WTC11 (cell line): ENCODE measurements at regions not wholly inside any gene's neighbourhood (a gene's known extent, or its start where the extent isn't known, plus 50 kb on each side); places are given as distances from the start of the nearest gene placed in this dataset.
"Not testable (repeated sequence)": the region's sequence is repeated elsewhere in the genome, so short reads cannot be mapped to it uniquely, and the experiment has no call there.

Source experiments
- ATAC-seq: fragments of 200-7000 bp; cut with Tn5 transposase; 2 replicates; pipeline ENCODE4 v1.10.0; 2021; ENCODE audit warnings: mild to moderate bottlenecking, moderate library complexity
- CTCF ChIA-PET: fragments of 300-600 bp; sonication (Branson Sonifier 250); formaldehyde crosslinking; loops from one replicate; lab custom pipeline; 2021; ENCODE audit warnings: antibody characterized with exemption; lab: Charles Lee
- POLR2A ChIA-PET: fragments of 350-600 bp; sonication (Branson Sonifier 250); formaldehyde crosslinking; loops from one replicate; lab custom pipeline; 2021; ENCODE audit warnings: antibody characterized with exemption; lab: Charles Lee
- DNase-seq: peaks from one replicate; pipeline ENCODE4 v3.0.0; 2021; ENCODE audit warnings: low spot score
- H3K27ac Mint-ChIP-seq: 2 replicates; pipeline ENCODE4 v1.8.0; 2021; ENCODE audit warnings: mixed read lengths
- H3K27me3 Mint-ChIP-seq: 2 replicates; pipeline ENCODE4 v1.8.0; 2021; ENCODE audit warnings: low read depth, mild to moderate bottlenecking, moderate library complexity, mixed read lengths
- H3K36me3 Mint-ChIP-seq: 2 replicates; pipeline ENCODE4 v1.8.0; 2021; ENCODE audit warnings: mixed read lengths
- H3K4me1 Mint-ChIP-seq: 2 replicates; pipeline ENCODE4 v1.8.0; 2022; ENCODE audit warnings: mixed read lengths
- H3K4me3 Mint-ChIP-seq: 2 replicates; pipeline ENCODE4 v1.8.0; 2021; ENCODE audit warnings: mild to moderate bottlenecking, moderate library complexity, mixed read lengths
- H3K9me3 Mint-ChIP-seq: 2 replicates; pipeline ENCODE4 v1.8.0; 2021; ENCODE audit warnings: mixed read lengths
- AR ChIP-seq: fragments of 250-450 bp; sonication (Bioruptor Pico); IDR thresholded peaks from 2 replicates; pipeline ENCODE4 v1.9.0; 2021; ENCODE audit warnings: mild to moderate bottlenecking
- ATF6 ChIP-seq: sonication (generic); formaldehyde crosslinking; IDR thresholded peaks from 2 replicates; pipeline ENCODE4 v1.8.1; 2023; ENCODE audit warnings: mild to moderate bottlenecking, missing genetic modification reagents
- CREB1 ChIP-seq: sonication (generic); formaldehyde crosslinking; IDR thresholded peaks from 2 replicates; pipeline ENCODE4 v1.8.0; 2023; ENCODE audit warnings: mild to moderate bottlenecking, missing genetic modification reagents
- E2F5 ChIP-seq: sonication (generic); formaldehyde crosslinking; IDR thresholded peaks from 2 replicates; pipeline ENCODE4 v1.8.1; 2022; ENCODE audit warnings: mild to moderate bottlenecking, moderate library complexity, missing genetic modification reagents
- ETV6 ChIP-seq: sonication (generic); formaldehyde crosslinking; IDR thresholded peaks from 2 replicates; pipeline ENCODE4 v1.8.1; 2022; ENCODE audit warnings: mild to moderate bottlenecking, missing genetic modification reagents
- FOXP4 ChIP-seq: sonication (generic); formaldehyde crosslinking; IDR thresholded peaks from 2 replicates; pipeline ENCODE4 v1.8.0; 2022; ENCODE audit warnings: mild to moderate bottlenecking, missing genetic modification reagents
- JAZF1 ChIP-seq: fragments of 250-450 bp; sonication (Bioruptor Pico); IDR thresholded peaks from 2 replicates; pipeline ENCODE4 v1.9.0; 2021; ENCODE audit warnings: moderate library complexity, mild to moderate bottlenecking, inconsistent platforms
- JUN ChIP-seq: sonication (generic); formaldehyde crosslinking; IDR thresholded peaks from 2 replicates; pipeline ENCODE4 v1.8.0; 2023; ENCODE audit warnings: mild to moderate bottlenecking, missing genetic modification reagents
- NFE2L1 ChIP-seq: sonication (generic); formaldehyde crosslinking; IDR thresholded peaks from 2 replicates; pipeline ENCODE4 v1.8.1; 2023; ENCODE audit warnings: missing genetic modification reagents
- PRRX2 ChIP-seq: fragments of 250-450 bp; sonication (Bioruptor Pico); IDR thresholded peaks from 2 replicates; pipeline ENCODE4 v1.8.0; 2021; ENCODE audit warnings: mild to moderate bottlenecking
- SMAD3 ChIP-seq: sonication (generic); formaldehyde crosslinking; IDR thresholded peaks from 2 replicates; pipeline ENCODE4 v1.8.0; 2022; ENCODE audit warnings: missing genetic modification reagents, mild to moderate bottlenecking, borderline replicate concordance
- SMAD4 ChIP-seq: sonication (generic); formaldehyde crosslinking; IDR thresholded peaks from 2 replicates; pipeline ENCODE4 v1.8.0; 2022; ENCODE audit warnings: mild to moderate bottlenecking, missing genetic modification reagents
- TCF7 ChIP-seq: sonication (generic); formaldehyde crosslinking; IDR thresholded peaks from 2 replicates; pipeline ENCODE4 v1.8.0; 2022; ENCODE audit warnings: mild to moderate bottlenecking, low read depth, missing genetic modification reagents, moderate library complexity
- ZBTB21 ChIP-seq: sonication (generic); formaldehyde crosslinking; IDR thresholded peaks from 2 replicates; pipeline ENCODE4 v1.8.1; 2023; ENCODE audit warnings: mild to moderate bottlenecking, missing genetic modification reagents, borderline replicate concordance
- ZNF317 ChIP-seq: sonication (generic); formaldehyde crosslinking; IDR thresholded peaks from 2 replicates; pipeline ENCODE4 v1.8.1; 2023; ENCODE audit warnings: low read depth, mild to moderate bottlenecking, moderate library complexity, missing genetic modification reagents, borderline replicate concordance
- TF ChIP-seq, protein P1 (sequence below): fragments of 250-450 bp; sonication (Bioruptor Pico); IDR thresholded peaks from 2 replicates; pipeline ENCODE4 v1.9.0; 2021; ENCODE audit warnings: mild to moderate bottlenecking

DNA sequence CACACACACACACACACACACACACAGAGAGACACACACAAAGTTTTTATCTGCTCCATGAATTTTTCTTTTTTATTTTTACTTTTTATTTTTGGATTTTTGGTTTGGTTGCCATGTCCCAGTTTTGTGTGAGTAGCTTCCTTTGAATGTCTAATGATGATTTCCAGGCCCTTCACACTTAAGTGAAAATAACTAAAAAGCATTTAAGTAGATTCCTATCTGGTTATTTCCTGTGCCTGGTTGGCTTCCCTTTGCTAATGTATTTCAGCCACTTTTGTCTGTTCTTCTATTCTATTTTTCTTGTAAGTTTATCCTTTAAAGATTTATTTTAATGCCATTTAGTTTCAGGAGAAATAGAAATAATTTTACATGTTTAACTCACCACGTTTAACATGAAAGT, 755.4 kb downstream of the SLC6A15 start:
- TF ChIP-seq CREB1 (no peak), JAZF1 (CRISPR knock-in tag) (no peak), SMAD4 (CRISPR knock-in tag) (no peak), ZBTB21 (no peak), PRRX2 (CRISPR knock-in tag) (no peak), NFE2L1 (CRISPR knock-in tag) (no peak), JUN (no peak), ETV6 (CRISPR knock-in tag) (no peak), ZNF317 (CRISPR knock-in tag) (no peak)
- TF ChIP-seq, protein P1, sequence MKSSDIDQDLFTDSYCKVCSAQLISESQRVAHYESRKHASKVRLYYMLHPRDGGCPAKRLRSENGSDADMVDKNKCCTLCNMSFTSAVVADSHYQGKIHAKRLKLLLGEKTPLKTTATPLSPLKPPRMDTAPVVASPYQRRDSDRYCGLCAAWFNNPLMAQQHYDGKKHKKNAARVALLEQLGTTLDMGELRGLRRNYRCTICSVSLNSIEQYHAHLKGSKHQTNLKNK (CRISPR knock-in tag), result no peak
- TF ChIP-seq, all 79 proteins: peak for 0
- Mint-ChIP-seq H3K9me3 (peaks cover 16% of the 10 kb centered on the region), H3K4me1 (no peaks in the 10 kb centered on the region), H3K36me3 (peaks cover 3% of the 10 kb centered on the region; the same call in 1 of the 2 replicates), H3K27ac (no peak overlapping the region), H3K4me3 (no peak overlapping the region), H3K27me3 (no peaks in the 10 kb centered on the region)
- CTCF ChIA-PET, result no interaction called here
- ATAC-seq (no peak), DNase-seq (no peak)
- POLR2A ChIA-PET, result no interaction called here

DNA sequence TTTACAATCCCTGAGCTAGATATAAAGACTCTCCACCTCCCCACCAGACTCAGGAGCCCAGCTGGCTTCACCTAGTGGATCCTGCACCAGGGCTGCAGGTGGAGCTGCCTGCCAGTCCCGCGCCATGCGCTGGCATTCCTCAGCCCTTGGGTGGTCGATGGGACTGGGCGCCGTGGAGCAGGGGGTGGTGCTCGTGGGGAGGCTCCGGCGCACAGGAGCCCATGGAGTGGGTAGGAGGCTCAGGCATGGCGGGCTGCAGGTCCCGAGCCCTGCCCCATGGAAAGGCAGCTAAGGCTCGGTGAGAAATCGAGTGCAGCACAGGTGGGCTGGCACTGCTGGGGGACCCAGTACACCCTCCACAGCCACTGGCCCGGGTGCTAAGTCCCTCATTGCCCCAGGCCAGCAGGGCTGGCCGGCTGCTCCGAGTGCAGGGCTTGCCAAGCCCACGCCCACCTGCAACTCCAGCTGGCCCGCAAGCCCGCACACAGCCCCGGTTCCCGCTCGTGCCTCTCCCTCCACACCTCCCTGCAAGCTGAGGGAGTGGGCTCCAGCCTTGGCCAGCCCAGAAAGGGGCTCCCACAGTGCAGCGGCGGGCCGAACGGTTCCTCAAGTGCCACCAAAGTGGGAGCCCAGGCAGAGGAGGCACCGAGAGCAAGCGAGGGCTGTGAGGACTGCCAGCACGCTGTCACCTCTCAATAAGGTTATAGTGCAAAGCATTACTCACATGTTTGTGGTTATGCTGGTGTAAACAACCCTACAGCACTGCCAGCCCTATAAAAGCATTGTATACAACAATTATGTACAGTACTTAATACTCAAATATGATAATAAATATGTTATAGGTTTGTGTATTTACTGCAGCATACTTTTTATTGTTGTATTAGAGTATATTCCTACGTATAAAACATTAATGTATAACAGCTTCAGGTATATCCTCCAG, 757.3 kb downstream of the SLC6A15 start:
- peaks cover 16% of the 10 kb centered on the region for H3K9me3 Mint-ChIP-seq
- H3K4me3 Mint-ChIP-seq, H3K27ac Mint-ChIP-seq, POLR2A ChIA-PET, H3K36me3 Mint-ChIP-seq, H3K27me3 Mint-ChIP-seq, DNase-seq, ATAC-seq, H3K4me1 Mint-ChIP-seq, CTCF ChIA-PET: not testable (repeated sequence)

DNA sequence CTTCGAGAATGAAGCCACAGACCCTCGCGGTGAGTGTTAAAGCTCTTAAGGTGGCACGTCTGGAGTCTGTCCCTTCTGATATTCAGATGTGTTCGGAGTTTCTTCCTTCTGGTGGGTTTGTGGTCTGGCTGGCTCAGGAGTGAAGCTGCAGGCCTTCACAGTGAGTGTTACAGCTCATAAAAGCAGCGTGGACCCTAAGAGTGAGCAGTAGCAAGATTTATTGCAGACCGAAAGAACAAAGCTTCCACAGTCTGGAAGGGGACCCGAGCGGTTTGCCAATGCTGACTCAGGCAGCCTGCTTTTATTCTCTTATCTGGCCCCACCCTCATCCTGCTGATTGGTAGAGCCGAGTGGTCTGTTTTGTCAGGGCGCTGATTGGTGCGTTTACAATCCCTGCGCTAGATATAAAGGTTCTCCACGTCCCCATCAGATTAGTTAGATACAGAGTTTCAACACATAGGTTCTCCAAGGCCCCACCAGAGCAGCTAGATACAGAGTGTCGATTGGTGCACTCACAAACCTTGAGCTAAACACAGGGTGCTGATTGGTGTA, 758.1 kb downstream of the SLC6A15 start:
- H3K4me3 Mint-ChIP-seq, ATAC-seq, H3K4me1 Mint-ChIP-seq, H3K27ac Mint-ChIP-seq, POLR2A ChIA-PET, CTCF ChIA-PET, H3K36me3 Mint-ChIP-seq, DNase-seq, H3K27me3 Mint-ChIP-seq: not testable (repeated sequence)
- H3K9me3 Mint-ChIP-seq, result peaks cover 22% of the 10 kb centered on the region

DNA sequence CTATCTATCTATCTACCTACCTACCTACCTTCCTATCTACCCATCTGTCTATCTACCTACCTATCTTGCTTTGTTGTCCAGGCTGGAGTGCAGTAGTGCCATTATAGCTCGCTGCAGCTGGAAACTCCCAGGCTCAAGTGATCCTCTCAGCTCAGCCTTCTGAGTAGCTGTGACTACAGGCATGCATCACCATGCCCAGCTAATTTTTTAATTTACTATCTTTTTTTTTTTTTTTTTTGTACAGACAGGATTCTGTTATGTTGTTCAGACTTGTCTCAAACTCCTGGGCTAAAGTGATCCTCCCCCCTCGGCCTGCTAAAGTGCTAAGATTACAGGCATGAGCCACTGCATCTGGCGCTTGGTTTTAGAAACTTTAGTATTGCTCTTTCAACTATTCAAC, 762.4 kb downstream of the SLC6A15 start:
- DNase-seq (no peak), ATAC-seq (no peak)
- no peak overlapping the region for H3K27ac Mint-ChIP-seq
- H3K4me3 Mint-ChIP-seq, result no peak overlapping the region
- H3K36me3 Mint-ChIP-seq, result peaks cover 24% of the 10 kb centered on the region
- ChIA-PET CTCF (no interaction called here), POLR2A (no interaction called here)
- H3K27me3 Mint-ChIP-seq, result peaks cover 3% of the 10 kb centered on the region; the same call in 1 of the 2 replicates
- H3K9me3 Mint-ChIP-seq, result peaks cover 54% of the 10 kb centered on the region
- H3K4me1 Mint-ChIP-seq, result no peaks in the 10 kb centered on the region
- TF ChIP-seq ATF6 (CRISPR knock-in tag) (no peak), AR (CRISPR knock-in tag) (no peak), E2F5 (no peak), FOXP4 (CRISPR knock-in tag) (no peak), SMAD3 (CRISPR knock-in tag) (no peak), TCF7 (CRISPR knock-in tag) (no peak)
